ENCODE measurements at regions not wholly inside any gene's neighbourhood (a gene's known extent, or its start where the extent isn't known, plus 50 kb on each side); places are given as distances from the start of the nearest gene placed in this dataset.

DNA sequence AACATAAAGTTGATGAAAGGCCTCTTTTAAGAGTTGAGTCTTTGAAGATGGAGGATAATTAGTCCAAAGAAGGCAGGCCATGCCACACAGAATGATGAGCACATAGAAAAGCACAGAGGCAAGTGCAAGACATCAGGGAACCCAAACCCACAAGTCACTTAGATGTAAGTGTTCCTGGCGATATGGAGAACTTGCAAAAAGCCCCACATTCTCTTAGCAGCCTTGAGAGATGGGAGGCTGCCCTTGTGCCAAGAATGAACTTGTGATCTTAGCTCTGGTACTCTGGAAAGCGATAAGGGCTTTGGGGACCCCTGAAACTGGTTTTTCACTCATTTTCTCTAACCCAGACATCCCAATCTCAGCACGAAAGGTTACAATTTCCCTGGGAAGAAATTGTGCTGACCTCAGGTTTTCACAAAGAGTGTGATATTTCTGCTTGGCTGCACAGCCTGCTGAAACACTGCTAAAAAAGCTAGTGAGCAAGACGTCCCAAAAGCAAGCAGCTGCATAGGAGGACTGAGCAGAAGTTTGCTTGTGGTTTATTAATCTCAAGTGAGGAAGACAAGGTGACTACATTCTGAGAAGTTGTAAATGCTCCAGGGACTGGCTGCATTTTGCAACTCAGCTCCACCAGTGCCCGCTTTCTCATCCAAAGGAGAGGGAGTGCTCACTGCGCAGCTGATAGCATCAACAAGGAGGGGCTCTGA is 496.9 kb upstream of the CAMK1G start:
- H3K4me1 ChIP-seq (ENCODE audit: insufficient read depth), result no peaks in the 10 kb centered on the region
- no peak overlapping the region for H3K27ac ChIP-seq
- no peaks in the 10 kb centered on the region for H3K27me3 ChIP-seq
- DNase-seq, result no peak
- no peak for TF ChIP-seq POLR2A (IDR thresholded peaks at IDR 0.05)
- TF ChIP-seq EP300 (IDR thresholded peaks at IDR 0.05), result no peak
- TF ChIP-seq, protein P1, sequence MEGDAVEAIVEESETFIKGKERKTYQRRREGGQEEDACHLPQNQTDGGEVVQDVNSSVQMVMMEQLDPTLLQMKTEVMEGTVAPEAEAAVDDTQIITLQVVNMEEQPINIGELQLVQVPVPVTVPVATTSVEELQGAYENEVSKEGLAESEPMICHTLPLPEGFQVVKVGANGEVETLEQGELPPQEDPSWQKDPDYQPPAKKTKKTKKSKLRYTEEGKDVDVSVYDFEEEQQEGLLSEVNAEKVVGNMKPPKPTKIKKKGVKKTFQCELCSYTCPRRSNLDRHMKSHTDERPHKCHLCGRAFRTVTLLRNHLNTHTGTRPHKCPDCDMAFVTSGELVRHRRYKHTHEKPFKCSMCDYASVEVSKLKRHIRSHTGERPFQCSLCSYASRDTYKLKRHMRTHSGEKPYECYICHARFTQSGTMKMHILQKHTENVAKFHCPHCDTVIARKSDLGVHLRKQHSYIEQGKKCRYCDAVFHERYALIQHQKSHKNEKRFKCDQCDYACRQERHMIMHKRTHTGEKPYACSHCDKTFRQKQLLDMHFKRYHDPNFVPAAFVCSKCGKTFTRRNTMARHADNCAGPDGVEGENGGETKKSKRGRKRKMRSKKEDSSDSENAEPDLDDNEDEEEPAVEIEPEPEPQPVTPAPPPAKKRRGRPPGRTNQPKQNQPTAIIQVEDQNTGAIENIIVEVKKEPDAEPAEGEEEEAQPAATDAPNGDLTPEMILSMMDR (IDR thresholded peaks at IDR 0.05), result no peak
- H3K4me3 ChIP-seq, result no peak overlapping the region
- intact Hi-C loops (cut with DNase I), result no loop called here
- no peaks in the 10 kb centered on the region for H3K36me3 ChIP-seq
- no peaks in the 10 kb centered on the region for H3K9me3 ChIP-seq
- WGBS, 3 donors, result 35 to 48% (median 37%) methylated on average over 6 of the region's 6 CpGs

DNA sequence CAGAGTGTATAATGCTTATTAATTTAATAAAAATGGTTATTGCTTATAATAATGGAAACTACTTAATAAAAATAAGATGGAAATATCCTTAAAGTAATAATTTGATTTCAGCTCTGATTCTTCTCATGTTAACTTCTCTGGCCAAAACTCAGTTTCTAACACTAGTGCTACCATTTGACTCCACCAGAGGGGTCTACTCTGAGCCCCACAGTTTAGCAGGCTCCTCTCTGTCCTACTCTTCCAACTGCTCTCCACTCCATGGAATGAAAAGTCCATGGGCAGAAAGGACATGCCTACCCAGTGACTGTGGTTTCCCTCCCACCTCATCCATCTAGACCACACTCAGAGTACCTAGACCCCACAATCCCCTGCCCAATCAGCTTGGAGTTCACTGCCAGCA is 489.1 kb upstream of the CAMK1G start:
- Histone ChIP-seq H3K36me3 (no peaks in the 10 kb centered on the region), H3K27me3 (no peaks in the 10 kb centered on the region), H3K4me3 (no peak overlapping the region), H3K9me3 (no peaks in the 10 kb centered on the region), H3K4me1 (ENCODE audit: insufficient read depth) (no peaks in the 10 kb centered on the region), H3K27ac (no peak overlapping the region)
- intact Hi-C loops (cut with DNase I), result loop anchor here in 1 of 4 donors (5.0 kb wide), 1 partner anchor 1092 kb away; no protein-coding TSS in a partner anchor
- DNase-seq, result no peak
- TF ChIP-seq POLR2A (IDR thresholded peaks at IDR 0.05), result no peak
- no peak for TF ChIP-seq EP300 (IDR thresholded peaks at IDR 0.05)
- TF ChIP-seq, protein P1 (IDR thresholded peaks at IDR 0.05), result no peak

DNA sequence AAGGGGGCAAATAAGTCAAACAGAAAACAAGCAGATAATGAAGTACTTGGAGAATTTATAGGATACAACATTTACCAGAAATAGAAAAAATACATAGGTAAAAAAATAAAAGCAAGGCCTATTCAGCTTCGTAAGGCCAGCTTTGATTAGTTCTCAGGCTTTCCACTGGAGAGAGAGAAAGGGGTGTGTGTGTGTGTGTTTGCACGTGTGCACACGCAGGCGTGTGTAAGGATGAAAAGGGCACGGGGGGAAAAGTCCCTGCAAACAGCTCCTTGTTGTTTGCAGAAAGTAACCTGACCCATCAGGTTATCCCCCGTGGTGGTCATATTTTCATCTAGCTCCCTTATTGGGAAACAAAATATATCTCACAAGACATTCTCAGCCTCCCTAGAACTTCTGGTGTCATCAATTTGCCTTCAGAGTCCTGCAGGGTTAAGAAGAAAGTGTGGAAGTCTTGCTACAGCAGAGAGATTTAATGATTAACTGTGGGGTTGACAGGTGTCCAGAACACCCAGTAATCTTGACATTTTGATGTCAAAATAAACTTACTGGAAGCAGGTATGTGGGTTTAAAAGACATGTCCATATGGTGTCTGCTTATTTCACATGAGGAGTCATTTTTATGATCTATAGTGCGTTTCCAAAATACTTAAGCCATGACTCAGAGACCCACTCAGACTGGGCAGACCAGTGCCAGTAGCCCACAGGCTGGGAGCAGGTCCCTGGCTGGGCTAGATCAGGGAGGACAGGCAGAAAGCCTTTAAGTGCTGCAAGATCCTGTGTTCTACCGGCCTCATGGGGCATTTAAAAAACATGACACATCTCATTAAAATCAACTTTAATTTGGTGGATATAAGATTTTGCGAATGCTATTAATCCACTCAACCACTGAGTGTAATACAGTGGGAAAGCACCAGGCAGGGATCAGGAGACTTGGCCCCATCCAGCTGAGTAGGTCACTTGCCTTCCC is 487.6 kb upstream of the CAMK1G start:
- no peaks in the 10 kb centered on the region for H3K27me3 ChIP-seq
- no peaks in the 10 kb centered on the region for H3K36me3 ChIP-seq
- WGBS, 3 donors, result 67 to 72% (median 70%) methylated on average over 9 of the region's 9 CpGs
- H3K4me1 ChIP-seq (ENCODE audit: insufficient read depth), result no peaks in the 10 kb centered on the region
- H3K27ac ChIP-seq, result no peak overlapping the region
- no peak overlapping the region for H3K4me3 ChIP-seq
- DNase-seq, result no peak
- TF ChIP-seq POLR2A (IDR thresholded peaks at IDR 0.05), result no peak
- TF ChIP-seq EP300 (IDR thresholded peaks at IDR 0.05), result no peak
- TF ChIP-seq, protein P1 (IDR thresholded peaks at IDR 0.05), result no peak
- no peaks in the 10 kb centered on the region for H3K9me3 ChIP-seq
- intact Hi-C loops (cut with DNase I), result no loop called here

DNA sequence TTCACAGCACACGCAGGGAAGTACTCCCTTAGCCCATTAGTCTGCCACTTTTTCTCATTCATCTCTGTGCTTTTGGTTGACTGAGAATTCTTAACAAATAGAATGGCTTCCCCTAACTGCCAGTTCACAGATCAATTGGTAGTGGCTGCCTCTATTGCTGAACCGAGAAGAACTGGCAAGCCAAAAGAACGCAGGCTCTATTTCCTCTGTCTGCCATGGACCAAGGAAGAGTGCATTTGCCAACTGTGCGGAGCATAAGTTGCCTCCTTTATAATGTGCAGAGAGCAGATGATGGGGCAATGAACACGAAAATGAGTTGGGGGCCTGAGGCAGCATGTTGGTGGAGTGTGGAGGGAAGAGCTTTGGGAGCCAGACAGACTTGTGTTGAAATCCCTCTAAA is 483.1 kb upstream of the CAMK1G start:
- H3K4me3 ChIP-seq, result no peak overlapping the region
- no peak overlapping the region for H3K27ac ChIP-seq
- no peak for TF ChIP-seq POLR2A (IDR thresholded peaks at IDR 0.05)
- TF ChIP-seq EP300 (IDR thresholded peaks at IDR 0.05), result no peak
- TF ChIP-seq, protein P1 (IDR thresholded peaks at IDR 0.05), result no peak
- H3K9me3 ChIP-seq, result no peaks in the 10 kb centered on the region
- no peaks in the 10 kb centered on the region for H3K36me3 ChIP-seq
- DNase-seq, result no peak
- WGBS, 3 donors, result 94 to 95% (median 95%) methylated on average over 5 of the region's 5 CpGs
- no peaks in the 10 kb centered on the region for H3K4me1 ChIP-seq (ENCODE audit: insufficient read depth)
- intact Hi-C loops (cut with DNase I), result no loop called here
- H3K27me3 ChIP-seq, result no peaks in the 10 kb centered on the region
